ENCODE measurements at regions not wholly inside any gene's neighbourhood (a gene's known extent, or its start where the extent isn't known, plus 50 kb on each side); places are given as distances from the start of the nearest gene placed in this dataset.
A peak's percentile ranks its signal among the peaks of the same experiment; 100 is the strongest.
"Not testable (repeated sequence)": the region's sequence is repeated elsewhere in the genome, so short reads cannot be mapped to it uniquely, and the experiment has no call there.

- TF ChIP-seq CTCF (IDR thresholded peaks at IDR 0.05) (no peak), POLR2A (IDR thresholded peaks at IDR 0.05) (no peak)
- 60% methylated on average over 5 of the region's 5 CpGs for WGBS (ENCODE audit: insufficient coverage, low coverage, low lambda C conversion rate, missing lambda C conversion rate)
- H3K9me3 ChIP-seq: no peaks in the 10 kb centered on the region
- H3K4me1 ChIP-seq: no peaks in the 10 kb centered on the region
- ATAC-seq: no peak
- H3K4me3 ChIP-seq: no peak overlapping the region
- H3K36me3 ChIP-seq: no peaks in the 10 kb centered on the region
- no peak for DNase-seq
- H3K27ac ChIP-seq: no peak overlapping the region
- intact Hi-C loops (cut with DNase I): no loop called here
- no peaks in the 10 kb centered on the region for H3K27me3 ChIP-seq
These were observed 569.7 kb downstream of the RIT2 start for GRCh38 chr18:42545825-42546224.

GRCh38 chr18:42548493-42548892 lies 567.0 kb downstream of the RIT2 start:
- Histone ChIP-seq H3K4me3 (no peak overlapping the region), H3K27ac (no peak overlapping the region), H3K36me3 (no peaks in the 10 kb centered on the region), H3K27me3 (no peaks in the 10 kb centered on the region), H3K4me1 (no peaks in the 10 kb centered on the region), H3K9me3 (no peaks in the 10 kb centered on the region)
- intact Hi-C loops (cut with DNase I): no loop called here
- TF ChIP-seq POLR2A (IDR thresholded peaks at IDR 0.05): no peak
- no peak for TF ChIP-seq CTCF (IDR thresholded peaks at IDR 0.05)
- WGBS (ENCODE audit: insufficient coverage, low coverage, low lambda C conversion rate, missing lambda C conversion rate): 36% methylated on average over 1 of the region's 1 CpG
- DNase-seq (no peak), ATAC-seq (peak in 1 of 4 donors; percentile 27)

GRCh38 chr18:42549596-42549995 lies 565.9 kb downstream of the RIT2 start:
- no peaks in the 10 kb centered on the region for H3K27me3 ChIP-seq
- H3K36me3 ChIP-seq: no peaks in the 10 kb centered on the region
- 71% methylated on average over 3 of the region's 3 CpGs for WGBS (ENCODE audit: insufficient coverage, low coverage, low lambda C conversion rate, missing lambda C conversion rate)
- no peak for TF ChIP-seq POLR2A (IDR thresholded peaks at IDR 0.05)
- no peak for TF ChIP-seq CTCF (IDR thresholded peaks at IDR 0.05)
- no peaks in the 10 kb centered on the region for H3K4me1 ChIP-seq
- H3K4me3 ChIP-seq: no peak overlapping the region
- H3K9me3 ChIP-seq: no peaks in the 10 kb centered on the region
- H3K27ac ChIP-seq: no peak overlapping the region
- ATAC-seq (no peak), DNase-seq (no peak)
- intact Hi-C loops (cut with DNase I): no loop called here

- H3K9me3 ChIP-seq; H3K4me1 ChIP-seq; DNase-seq; ATAC-seq; H3K4me3 ChIP-seq; intact Hi-C loops (cut with DNase I); H3K27ac ChIP-seq; H3K27me3 ChIP-seq; H3K36me3 ChIP-seq: not testable (repeated sequence)
- WGBS (ENCODE audit: insufficient coverage, low coverage, low lambda C conversion rate, missing lambda C conversion rate): 68% methylated on average over 4 of the region's 4 CpGs
These were observed 562.9 kb downstream of the RIT2 start for GRCh38 chr18:42552559-42552958.

GRCh38 chr18:42559069-42559690 lies 556.3 kb downstream of the RIT2 start:
- 60% methylated on average over 2 of the region's 2 CpGs for WGBS (ENCODE audit: insufficient coverage, low coverage, low lambda C conversion rate, missing lambda C conversion rate)
- no peak for ATAC-seq

More at GRCh38 chr18:42559069-42559690, 556.3 kb downstream of the RIT2 start:
- H3K36me3 ChIP-seq: no peaks in the 10 kb centered on the region
- no peaks in the 10 kb centered on the region for H3K9me3 ChIP-seq
- H3K27me3 ChIP-seq: no peaks in the 10 kb centered on the region
- TF ChIP-seq POLR2A (IDR thresholded peaks at IDR 0.05): no peak
- TF ChIP-seq CTCF (IDR thresholded peaks at IDR 0.05): no peak
- no peak overlapping the region for H3K27ac ChIP-seq
- intact Hi-C loops (cut with DNase I): no loop called here
- DNase-seq: no peak
- no peaks in the 10 kb centered on the region for H3K4me1 ChIP-seq
- no peak overlapping the region for H3K4me3 ChIP-seq
